ENCODE measurements at regions not wholly inside any gene's neighbourhood (a gene's known extent, or its start where the extent isn't known, plus 50 kb on each side); places are given as distances from the start of the nearest gene placed in this dataset.

GRCh38 chr13:76239031-76239680 lies 603.0 kb downstream of the LMO7 start:
- TF ChIP-seq, protein P1, sequence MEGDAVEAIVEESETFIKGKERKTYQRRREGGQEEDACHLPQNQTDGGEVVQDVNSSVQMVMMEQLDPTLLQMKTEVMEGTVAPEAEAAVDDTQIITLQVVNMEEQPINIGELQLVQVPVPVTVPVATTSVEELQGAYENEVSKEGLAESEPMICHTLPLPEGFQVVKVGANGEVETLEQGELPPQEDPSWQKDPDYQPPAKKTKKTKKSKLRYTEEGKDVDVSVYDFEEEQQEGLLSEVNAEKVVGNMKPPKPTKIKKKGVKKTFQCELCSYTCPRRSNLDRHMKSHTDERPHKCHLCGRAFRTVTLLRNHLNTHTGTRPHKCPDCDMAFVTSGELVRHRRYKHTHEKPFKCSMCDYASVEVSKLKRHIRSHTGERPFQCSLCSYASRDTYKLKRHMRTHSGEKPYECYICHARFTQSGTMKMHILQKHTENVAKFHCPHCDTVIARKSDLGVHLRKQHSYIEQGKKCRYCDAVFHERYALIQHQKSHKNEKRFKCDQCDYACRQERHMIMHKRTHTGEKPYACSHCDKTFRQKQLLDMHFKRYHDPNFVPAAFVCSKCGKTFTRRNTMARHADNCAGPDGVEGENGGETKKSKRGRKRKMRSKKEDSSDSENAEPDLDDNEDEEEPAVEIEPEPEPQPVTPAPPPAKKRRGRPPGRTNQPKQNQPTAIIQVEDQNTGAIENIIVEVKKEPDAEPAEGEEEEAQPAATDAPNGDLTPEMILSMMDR (conservative IDR thresholded peaks at IDR 0.05; ENCODE audit: low read depth, low read length), result no peak
- no peak for DNase-seq (ENCODE audit: low read depth)
- no peak overlapping the region for H3K4me3 ChIP-seq (ENCODE audit: low read depth, low read length)

- DNase-seq (ENCODE audit: low read depth), result no peak
- no peak overlapping the region for H3K4me3 ChIP-seq (ENCODE audit: low read depth, low read length)
- TF ChIP-seq, protein P1 (conservative IDR thresholded peaks at IDR 0.05; ENCODE audit: low read depth, low read length), result no peak
Measured at GRCh38 chr13:76231522-76232167, 595.5 kb downstream of the LMO7 start.

DNA sequence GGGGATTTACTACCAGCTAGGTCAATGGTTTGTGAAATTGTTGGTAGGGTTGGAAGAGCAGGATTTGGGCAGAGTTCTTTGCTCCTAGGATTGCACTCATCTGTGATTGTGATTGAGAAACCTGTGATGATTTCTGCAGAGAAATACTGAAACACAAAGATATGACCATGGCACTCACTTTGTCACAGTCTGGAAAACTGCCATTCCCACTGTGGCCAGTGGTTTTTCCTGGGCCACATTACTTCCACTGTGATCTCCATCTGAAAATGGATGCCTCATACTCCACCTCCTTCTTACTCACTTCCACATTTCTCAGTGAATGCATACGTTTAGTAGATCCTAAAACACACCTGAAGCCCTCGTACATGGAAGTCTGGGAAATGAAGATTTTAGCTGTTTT lies 593.2 kb downstream of the LMO7 start:
- TF ChIP-seq, protein P1 (conservative IDR thresholded peaks at IDR 0.05; ENCODE audit: low read depth, low read length), result no peak
- H3K4me3 ChIP-seq (ENCODE audit: low read depth, low read length), result no peak overlapping the region
- no peak for DNase-seq (ENCODE audit: low read depth)

DNA sequence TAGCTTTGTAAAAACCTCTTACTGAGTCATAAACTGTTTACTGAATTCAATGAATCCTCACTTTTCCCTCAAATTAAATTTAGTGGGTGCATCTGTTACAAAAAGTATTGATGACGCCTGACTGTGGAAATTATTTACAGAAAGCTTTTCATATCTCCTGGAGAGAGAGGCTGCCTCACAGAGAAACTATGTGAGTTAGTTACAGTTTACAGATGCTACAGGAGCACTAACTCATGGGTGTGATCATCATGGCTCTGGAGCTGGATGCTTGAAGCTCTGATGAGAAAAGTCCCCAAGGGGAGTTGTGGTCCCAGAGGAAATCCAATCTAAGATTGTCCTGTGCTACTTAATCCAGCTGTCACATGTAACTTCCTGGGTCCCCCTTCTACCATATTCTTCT lies 590.8 kb downstream of the LMO7 start:
- TF ChIP-seq, protein P1 (conservative IDR thresholded peaks at IDR 0.05; ENCODE audit: low read depth, low read length), result no peak
- no peak for DNase-seq (ENCODE audit: low read depth)
- no peak overlapping the region for H3K4me3 ChIP-seq (ENCODE audit: low read depth, low read length)

DNA sequence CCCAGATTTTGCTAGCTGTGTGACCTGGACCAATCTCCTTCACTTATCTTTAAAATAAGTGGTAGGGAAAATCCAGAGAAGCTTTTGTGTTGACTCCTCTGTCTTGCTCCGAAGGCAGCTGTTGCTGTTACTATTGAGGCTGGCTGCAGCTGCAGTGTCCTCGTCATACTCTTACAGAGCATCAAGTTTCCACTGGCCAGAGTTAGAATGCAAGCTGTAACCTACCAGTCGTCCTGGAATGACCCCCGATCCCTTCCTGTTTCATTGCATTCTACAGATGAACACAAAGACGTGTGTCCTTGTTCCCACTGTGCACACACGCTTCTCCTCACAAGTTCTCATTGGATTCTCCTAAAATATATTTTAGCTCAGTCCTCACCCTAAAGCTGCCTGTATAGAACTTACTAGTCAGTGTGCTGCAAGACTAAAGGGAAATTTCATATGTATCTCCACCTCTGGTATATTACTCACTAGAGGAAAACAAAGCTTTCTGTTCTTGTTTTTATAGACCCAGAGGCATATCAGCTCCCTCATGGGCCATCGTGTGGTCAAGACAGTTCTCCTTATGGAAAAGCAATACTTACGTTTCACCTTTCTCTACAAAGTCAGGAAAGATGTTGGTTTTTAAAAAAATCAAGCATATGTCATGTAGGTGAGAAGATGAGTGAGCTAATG lies 589.8 kb downstream of the LMO7 start:
- TF ChIP-seq, protein P1 (conservative IDR thresholded peaks at IDR 0.05; ENCODE audit: low read depth, low read length), result no peak
- H3K4me3 ChIP-seq (ENCODE audit: low read depth, low read length), result no peak overlapping the region
- DNase-seq (ENCODE audit: low read depth), result peak; percentile 69

DNA sequence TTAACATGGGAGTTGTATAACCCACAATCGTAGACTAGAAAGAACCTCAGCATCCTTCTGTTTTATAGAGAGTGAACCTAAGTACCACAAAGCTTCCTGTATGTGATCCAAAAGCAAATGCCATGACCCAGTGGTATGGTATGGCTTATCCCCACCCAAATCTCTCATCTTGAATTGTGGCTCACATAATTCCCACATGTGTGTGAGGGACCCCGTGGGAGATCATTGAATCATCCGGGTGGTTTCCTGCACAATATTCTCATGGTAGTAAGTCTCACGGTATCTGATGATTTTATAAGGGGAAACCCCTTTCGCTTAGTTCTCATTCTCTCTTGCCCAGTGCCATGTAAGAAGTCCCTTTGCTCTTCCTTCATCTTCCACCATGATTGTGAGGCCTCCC lies 587.9 kb downstream of the LMO7 start:
- TF ChIP-seq, protein P1 (conservative IDR thresholded peaks at IDR 0.05; ENCODE audit: low read depth, low read length), result no peak
- no peak overlapping the region for H3K4me3 ChIP-seq (ENCODE audit: low read depth, low read length)
- no peak for DNase-seq (ENCODE audit: low read depth)
